MCF 10A (cell line): ENCODE measurements at regions not wholly inside any gene's neighbourhood (a gene's known extent, or its start where the extent isn't known, plus 50 kb on each side); places are given as distances from the start of the nearest gene placed in this dataset.

Experiments
- BruUV-seq: library from RNA; stranded (reverse); fragments of 400-500 nt; replicated peaks from 2 replicates; lab custom pipeline; 2021; lab: Mats Ljungman, UMichigan
- CTCF ChIA-PET: fragments of 300-600 bp; sonication (Branson Sonifier 250); formaldehyde crosslinking; extraction: SDS; loops from one replicate; lab custom pipeline; 2021; ENCODE audit warnings: antibody characterized with exemption, inconsistent platforms; lab: Yijun Ruan, JAX
- POLR2A ChIA-PET: fragments of 300-600, 350-650 bp; sonication (Branson Sonifier 250); formaldehyde crosslinking; extraction: SDS; loops from one replicate; lab custom pipeline; 2020; ENCODE audit warnings: antibody characterized with exemption, inconsistent platforms; lab: Yijun Ruan, JAX
- DNase-seq: peaks from one replicate; pipeline ENCODE4 v3.0.0-alpha.2; 2018; ENCODE audit not compliant: unreplicated experiment
- H3K27ac Mint-ChIP-seq: one replicate; pipeline ENCODE4 v1.8.0; 2022; ENCODE audit warnings: mild to moderate bottlenecking, low read depth, mixed read lengths; ENCODE audit not compliant: unreplicated experiment
- H3K27me3 Mint-ChIP-seq: one replicate; pipeline ENCODE4 v1.8.0; 2022; ENCODE audit warnings: mixed read lengths; ENCODE audit not compliant: insufficient read depth, unreplicated experiment
- H3K36me3 Mint-ChIP-seq: one replicate; pipeline ENCODE4 v1.8.0; 2022; ENCODE audit warnings: mild to moderate bottlenecking, moderate library complexity, mixed read lengths; ENCODE audit not compliant: insufficient read depth, unreplicated experiment
- H3K4me1 Mint-ChIP-seq: one replicate; pipeline ENCODE4 v1.8.0; 2022; ENCODE audit warnings: mixed read lengths; ENCODE audit not compliant: insufficient read depth, unreplicated experiment
- H3K4me3 Mint-ChIP-seq: one replicate; pipeline ENCODE4 v1.8.0; 2022; ENCODE audit warnings: mild to moderate bottlenecking, moderate library complexity, mixed read lengths; ENCODE audit not compliant: unreplicated experiment
- H3K9me3 Mint-ChIP-seq: one replicate; pipeline ENCODE4 v1.8.0; 2022; ENCODE audit warnings: mixed read lengths; ENCODE audit not compliant: unreplicated experiment
- intact Hi-C: fragments of 100-400 bp; cut with micrococcal nuclease; formaldehyde crosslinking; loops from 2 replicates; pipeline ENCODE4 v1.14.1; 2022
- TF ChIP-seq, protein P1 (sequence below): fragments of 200-600 bp; IDR thresholded peaks from one replicate; pipeline ENCODE4 v1.8.0; 2022; ENCODE audit warnings: antibody characterized with exemption, mild to moderate bottlenecking; ENCODE audit not compliant: unreplicated experiment

DNA sequence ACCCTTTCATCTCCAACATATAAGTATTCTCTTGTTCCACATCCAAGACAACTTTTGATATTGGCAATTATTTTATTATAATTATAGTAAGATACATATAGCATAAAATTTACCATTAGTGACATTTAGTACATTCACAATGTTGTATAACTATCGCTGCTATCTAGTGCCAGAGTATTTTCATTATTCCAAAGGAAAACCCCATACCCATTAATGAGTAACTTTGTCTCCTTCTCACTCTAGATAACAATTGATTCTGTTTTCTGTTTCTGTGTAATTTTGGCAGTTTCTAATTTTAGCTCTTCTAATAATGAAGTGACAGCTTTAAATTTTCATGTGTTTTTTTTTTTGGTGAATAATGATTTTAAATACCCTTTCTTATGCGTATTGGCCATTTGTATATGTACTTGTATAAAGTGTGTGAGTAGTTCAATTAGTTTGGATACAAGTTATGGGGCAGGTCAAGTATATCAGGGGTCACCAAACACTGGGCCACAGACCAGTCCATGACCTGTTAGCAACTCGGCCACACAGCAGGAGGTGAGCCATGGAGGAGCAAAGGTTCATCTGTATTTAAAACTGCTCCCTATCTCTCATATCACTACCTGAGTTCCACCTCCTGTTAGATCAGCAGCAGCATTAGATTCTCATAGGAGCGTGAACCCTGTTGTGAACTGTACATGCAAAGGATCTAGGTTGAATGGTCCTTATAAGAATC lies 97.2 kb upstream of the SYT1 start:
- intact Hi-C loops, result no loop called here
- CTCF ChIA-PET, result interaction anchor here (0.6 to 1.3 kb wide), 2 partner anchors 9 to 532 kb away, joined by 3 to 4 read pairs; no protein-coding TSS in a partner anchor
- no peak for DNase-seq
- POLR2A ChIA-PET, result no interaction called here
- H3K36me3 Mint-ChIP-seq, result no peaks in the 10 kb centered on the region
- peaks cover 8% of the 10 kb centered on the region for H3K9me3 Mint-ChIP-seq
- H3K27ac Mint-ChIP-seq, result no peak overlapping the region
- no peaks in the 10 kb centered on the region for H3K27me3 Mint-ChIP-seq
- H3K4me1 Mint-ChIP-seq, result no peaks in the 10 kb centered on the region
- no TSS peak for BruUV-seq
- TF ChIP-seq, protein P1, sequence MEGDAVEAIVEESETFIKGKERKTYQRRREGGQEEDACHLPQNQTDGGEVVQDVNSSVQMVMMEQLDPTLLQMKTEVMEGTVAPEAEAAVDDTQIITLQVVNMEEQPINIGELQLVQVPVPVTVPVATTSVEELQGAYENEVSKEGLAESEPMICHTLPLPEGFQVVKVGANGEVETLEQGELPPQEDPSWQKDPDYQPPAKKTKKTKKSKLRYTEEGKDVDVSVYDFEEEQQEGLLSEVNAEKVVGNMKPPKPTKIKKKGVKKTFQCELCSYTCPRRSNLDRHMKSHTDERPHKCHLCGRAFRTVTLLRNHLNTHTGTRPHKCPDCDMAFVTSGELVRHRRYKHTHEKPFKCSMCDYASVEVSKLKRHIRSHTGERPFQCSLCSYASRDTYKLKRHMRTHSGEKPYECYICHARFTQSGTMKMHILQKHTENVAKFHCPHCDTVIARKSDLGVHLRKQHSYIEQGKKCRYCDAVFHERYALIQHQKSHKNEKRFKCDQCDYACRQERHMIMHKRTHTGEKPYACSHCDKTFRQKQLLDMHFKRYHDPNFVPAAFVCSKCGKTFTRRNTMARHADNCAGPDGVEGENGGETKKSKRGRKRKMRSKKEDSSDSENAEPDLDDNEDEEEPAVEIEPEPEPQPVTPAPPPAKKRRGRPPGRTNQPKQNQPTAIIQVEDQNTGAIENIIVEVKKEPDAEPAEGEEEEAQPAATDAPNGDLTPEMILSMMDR, result no peak
- H3K4me3 Mint-ChIP-seq, result no peak overlapping the region

GRCh38 chr12:78778339-78778738 lies 86.2 kb upstream of the SYT1 start:
- ChIA-PET POLR2A (interaction anchor here (0.7 kb wide), 1 partner anchor 15 kb away, joined by 3 read pairs; no protein-coding TSS in a partner anchor), CTCF (interaction anchor here (0.5 kb wide), 1 partner anchor 75 kb away, joined by 3 read pairs; no protein-coding TSS in a partner anchor)
- Mint-ChIP-seq H3K4me3 (no peak overlapping the region), H3K27ac (peak overlapping the region; percentile 21), H3K27me3 (no peaks in the 10 kb centered on the region), H3K9me3 (no peaks in the 10 kb centered on the region), H3K4me1 (peaks cover 7% of the 10 kb centered on the region), H3K36me3 (peaks cover 4% of the 10 kb centered on the region)
- TF ChIP-seq, protein P1, result no peak
- BruUV-seq, result no TSS peak
- intact Hi-C loops, result no loop called here
- peak; percentile 51 for DNase-seq

DNA sequence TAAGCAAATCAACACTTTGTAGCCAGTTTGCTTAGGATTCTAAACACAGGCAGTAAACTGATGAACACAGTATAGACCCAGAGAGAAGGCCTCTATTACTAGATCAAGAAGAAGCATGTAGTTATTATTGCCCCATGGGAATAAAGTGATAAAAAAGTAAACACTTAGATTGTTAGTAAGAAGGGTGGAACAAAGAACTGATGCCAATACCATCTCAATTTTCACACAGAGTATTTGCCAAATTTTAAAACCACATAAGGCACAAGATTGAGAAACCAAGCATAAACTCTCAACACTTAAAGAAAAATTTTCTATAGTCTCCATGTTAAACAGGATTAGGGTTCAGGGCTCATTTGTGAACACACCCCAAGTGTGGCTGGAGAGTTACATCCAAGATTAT lies 77.0 kb upstream of the SYT1 start:
- Mint-ChIP-seq H3K27me3 (no peaks in the 10 kb centered on the region), H3K4me1 (no peaks in the 10 kb centered on the region), H3K9me3 (no peaks in the 10 kb centered on the region), H3K27ac (no peak overlapping the region), H3K36me3 (no peaks in the 10 kb centered on the region), H3K4me3 (no peak overlapping the region)
- ChIA-PET CTCF (no interaction called here), POLR2A (no interaction called here)
- TF ChIP-seq, protein P1, result no peak
- intact Hi-C loops, result no loop called here
- DNase-seq, result peak; percentile 9
- no TSS peak for BruUV-seq

DNA sequence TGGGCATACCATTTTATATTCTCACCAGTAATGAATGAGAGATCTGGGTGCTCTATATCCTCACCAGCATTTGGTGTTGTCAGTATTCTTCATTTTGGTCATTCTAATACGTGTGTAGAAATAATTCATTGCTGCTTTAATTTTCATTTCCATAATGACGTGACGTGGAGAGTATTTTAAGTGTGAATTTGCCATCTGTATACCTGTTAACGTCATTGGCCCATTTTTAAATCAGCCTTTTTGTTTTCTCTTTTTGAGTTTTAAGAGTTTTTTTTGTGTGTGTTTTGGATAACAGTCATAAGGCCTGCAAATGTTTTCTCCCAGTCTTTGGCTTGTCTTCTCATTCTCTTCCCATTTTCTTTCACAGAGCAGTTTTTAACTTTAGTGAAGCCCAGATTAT lies 74.4 kb upstream of the SYT1 start:
- CTCF ChIA-PET, result interaction anchor here (0.7 kb wide), 1 partner anchor 319 kb away, joined by 4 read pairs; no protein-coding TSS in a partner anchor
- H3K27ac Mint-ChIP-seq, result no peak overlapping the region
- BruUV-seq, result no TSS peak

More for the DNA sequence above, 74.4 kb upstream of the SYT1 start:
- intact Hi-C loops, result no loop called here
- no peaks in the 10 kb centered on the region for H3K4me1 Mint-ChIP-seq
- POLR2A ChIA-PET, result no interaction called here
- H3K4me3 Mint-ChIP-seq, result no peak overlapping the region
- DNase-seq, result no peak
- no peaks in the 10 kb centered on the region for H3K36me3 Mint-ChIP-seq
- peaks cover 8% of the 10 kb centered on the region for H3K9me3 Mint-ChIP-seq
- TF ChIP-seq, protein P1, result no peak
- no peaks in the 10 kb centered on the region for H3K27me3 Mint-ChIP-seq
